HEK293 (cell line): ENCODE measurements at regions not wholly inside any gene's neighbourhood (a gene's known extent, or its start where the extent isn't known, plus 50 kb on each side); places are given as distances from the start of the nearest gene placed in this dataset.

ENCODE experiments used
- CTCF ChIA-PET: fragments of 350-600 bp; formaldehyde crosslinking; extraction: SDS; loops from one replicate; lab custom pipeline; 2021; ENCODE audit warnings: antibody characterized with exemption; lab: Yijun Ruan, JAX
- POLR2A ChIA-PET: fragments of 300-600 bp; formaldehyde crosslinking; extraction: SDS; loops from one replicate; lab custom pipeline; 2020; ENCODE audit warnings: antibody characterized with exemption, inconsistent platforms; lab: Yijun Ruan, JAX
- H3K27ac ChIP-seq: fragments of 200-500 bp; sonication (Bioruptor generic); 2 replicates; pipeline ENCODE4 v1.5.1; 2014; ENCODE audit warnings: low read depth, low read length, control low read depth, inconsistent platforms; ENCODE audit errors: extremely low read depth
- H3K36me3 ChIP-seq, 2 experiments: fragments of 200-500 bp in 1 of 2; sonication (Bioruptor generic) in 1 of 2; 1 replicate in 1 of 2; 2 replicates in 1 of 2; pipeline ENCODE4 v1.5.1; 2014 to 2017; ENCODE audit warnings: inconsistent platforms in 2 of 2, low read length in 2 of 2; ENCODE audit not compliant: control insufficient read depth in 2 of 2, insufficient read depth in 1 of 2
- H3K4me1 ChIP-seq: fragments of 200-500 bp; sonication (Bioruptor generic); 2 replicates; pipeline ENCODE4 v1.5.1; 2014; ENCODE audit warnings: mild to moderate bottlenecking, low read length, inconsistent platforms; ENCODE audit not compliant: control insufficient read depth, insufficient read depth
- H3K4me3 ChIP-seq: 2 replicates; pipeline ENCODE4 v1.5.1; 2011; ENCODE audit warnings: low read depth, mild to moderate bottlenecking, control low read depth, low read length, moderate library complexity
- H3K9me3 ChIP-seq: fragments of 200-500 bp; sonication (Bioruptor generic); 2 replicates; pipeline ENCODE4 v1.5.1; 2014; ENCODE audit warnings: low read depth, low read length, inconsistent platforms; ENCODE audit not compliant: control insufficient read depth, insufficient read depth
- GLI4 ChIP-seq: fragments of 450-650 bp; formaldehyde crosslinking; IDR thresholded peaks from 2 replicates; pipeline ENCODE4 v1.5.1; 2016; ENCODE audit warnings: missing biosample characterization, missing genetic modification characterization
- GLIS2 ChIP-seq: fragments of 450-650 bp; formaldehyde crosslinking; IDR thresholded peaks from 2 replicates; pipeline ENCODE4 v1.5.1; 2016; ENCODE audit warnings: missing biosample characterization, missing genetic modification characterization
- IKZF3 ChIP-seq: fragments of 450-650 bp; IDR thresholded peaks from 2 replicates; pipeline ENCODE4 v1.5.0; 2018; ENCODE audit warnings: missing biosample characterization, mild to moderate bottlenecking, missing genetic modification characterization, moderate library complexity
- KLF10 ChIP-seq: fragments of 450-650 bp; IDR thresholded peaks from 2 replicates; pipeline ENCODE4 v1.5.1; 2018; ENCODE audit warnings: missing biosample characterization, mild to moderate bottlenecking, missing genetic modification characterization
- KLF9 ChIP-seq: fragments of 450-650 bp; formaldehyde crosslinking; IDR thresholded peaks from 2 replicates; pipeline ENCODE4 v1.5.1; 2016; ENCODE audit warnings: missing biosample characterization, missing genetic modification characterization, low read depth
- MEIS1 ChIP-seq: sonication (generic); formaldehyde crosslinking; IDR thresholded peaks from 2 replicates; pipeline ENCODE4 v1.8.1; 2022; ENCODE audit warnings: missing genetic modification reagents, mild to moderate bottlenecking, borderline replicate concordance
- MZF1 ChIP-seq: fragments of 450-650 bp; formaldehyde crosslinking; IDR thresholded peaks from 2 replicates; pipeline ENCODE4 v1.5.1; 2017; ENCODE audit warnings: missing biosample characterization, missing genetic modification characterization, borderline replicate concordance
- ZBTB44 ChIP-seq: fragments of 450-650 bp; IDR thresholded peaks from 2 replicates; pipeline ENCODE4 v1.5.1; 2018; ENCODE audit warnings: missing biosample characterization, mild to moderate bottlenecking, missing genetic modification characterization
- ZBTB49 ChIP-seq: fragments of 450-650 bp; formaldehyde crosslinking; IDR thresholded peaks from 2 replicates; pipeline ENCODE4 v1.5.1; 2016; ENCODE audit warnings: missing biosample characterization, missing genetic modification characterization, low read depth
- ZFHX2 ChIP-seq: fragments of 450-650 bp; formaldehyde crosslinking; conservative IDR thresholded peaks from 2 replicates; pipeline ENCODE4 v1.5.1; 2016; ENCODE audit warnings: missing biosample characterization, missing genetic modification characterization
- ZFP3 ChIP-seq: fragments of 450-650 bp; formaldehyde crosslinking; IDR thresholded peaks from 2 replicates; pipeline ENCODE4 v1.5.1; 2016; ENCODE audit warnings: low read depth, missing biosample characterization, missing genetic modification characterization
- ZNF10 ChIP-seq: fragments of 450-650 bp; formaldehyde crosslinking; IDR thresholded peaks from 2 replicates; pipeline ENCODE4 v1.5.1; 2017; ENCODE audit warnings: missing biosample characterization, missing genetic modification characterization
- ZNF146 ChIP-seq: fragments of 450-650 bp; formaldehyde crosslinking; IDR thresholded peaks from 2 replicates; pipeline ENCODE4 v1.5.1; 2016; ENCODE audit warnings: missing biosample characterization, missing genetic modification characterization
- ZNF155 ChIP-seq: fragments of 450-650 bp; formaldehyde crosslinking; IDR thresholded peaks from 2 replicates; pipeline ENCODE4 v1.5.1; 2016; ENCODE audit warnings: missing biosample characterization, missing genetic modification characterization
- ZNF157 ChIP-seq: fragments of 450-650 bp; formaldehyde crosslinking; IDR thresholded peaks from 2 replicates; pipeline ENCODE4 v1.5.1; 2016; ENCODE audit warnings: missing biosample characterization, missing genetic modification characterization
- ZNF211 ChIP-seq: fragments of 450-650 bp; formaldehyde crosslinking; IDR thresholded peaks from 2 replicates; pipeline ENCODE4 v1.5.1; 2016; ENCODE audit warnings: low read depth, missing biosample characterization, missing genetic modification characterization
- ZNF24 ChIP-seq: fragments of 450-650 bp; formaldehyde crosslinking; IDR thresholded peaks from 2 replicates; pipeline ENCODE4 v1.5.1; 2016; ENCODE audit warnings: missing biosample characterization, missing genetic modification characterization
- ZNF423 ChIP-seq: fragments of 450-650 bp; formaldehyde crosslinking; IDR thresholded peaks from 2 replicates; pipeline ENCODE4 v1.5.1; 2016; ENCODE audit warnings: missing biosample characterization, missing genetic modification characterization
- ZNF548 ChIP-seq: fragments of 450-650 bp; formaldehyde crosslinking; IDR thresholded peaks from 2 replicates; pipeline ENCODE4 v1.5.1; 2016; ENCODE audit warnings: missing biosample characterization, missing genetic modification characterization
- ZNF600 ChIP-seq: fragments of 450-650 bp; formaldehyde crosslinking; IDR thresholded peaks from 2 replicates; pipeline ENCODE4 v1.5.1; 2016; ENCODE audit warnings: missing biosample characterization, missing genetic modification characterization
- ZNF610 ChIP-seq: fragments of 450-650 bp; formaldehyde crosslinking; IDR thresholded peaks from 2 replicates; pipeline ENCODE4 v1.5.1; 2016; ENCODE audit warnings: missing biosample characterization, missing genetic modification characterization, borderline replicate concordance
- ZNF692 ChIP-seq: fragments of 450-650 bp; formaldehyde crosslinking; IDR thresholded peaks from 2 replicates; pipeline ENCODE4 v1.5.1; 2016; ENCODE audit warnings: missing biosample characterization, missing genetic modification characterization
- ZNF747 ChIP-seq: fragments of 450-650 bp; formaldehyde crosslinking; IDR thresholded peaks from 2 replicates; pipeline ENCODE4 v1.5.1; 2016; ENCODE audit warnings: missing biosample characterization, missing genetic modification characterization
- ZNF776 ChIP-seq: fragments of 450-650 bp; formaldehyde crosslinking; IDR thresholded peaks from 2 replicates; pipeline ENCODE4 v1.5.0; 2017; ENCODE audit warnings: missing biosample characterization, missing genetic modification characterization, borderline replicate concordance
- ZSCAN16 ChIP-seq: fragments of 450-650 bp; formaldehyde crosslinking; IDR thresholded peaks from 2 replicates; pipeline ENCODE4 v1.5.1; 2016; ENCODE audit warnings: missing biosample characterization, missing genetic modification characterization

GRCh38 chr4:33429971-33430370 lies 2709.8 kb downstream of the PCDH7 start:
- H3K9me3 ChIP-seq, result no peaks in the 10 kb centered on the region
- no peaks in the 10 kb centered on the region for H3K4me1 ChIP-seq
- no peak overlapping the region for H3K27ac ChIP-seq
- no peaks in the 10 kb centered on the region for H3K36me3 ChIP-seq
- CTCF ChIA-PET, result no interaction called here
- no peak overlapping the region for H3K4me3 ChIP-seq
- POLR2A ChIA-PET, result no interaction called here
- no peak for TF ChIP-seq MEIS1 (CRISPR knock-in tag)
- no peak for TF ChIP-seq ZNF10 (tag by site-specific recombination)
- no peak for TF ChIP-seq ZNF610 (tag by site-specific recombination)
- no peak for TF ChIP-seq ZNF548
- TF ChIP-seq GLI4 (tag by site-specific recombination), result no peak
- TF ChIP-seq KLF10 (tag by site-specific recombination), result no peak
- TF ChIP-seq ZNF776 (tag by site-specific recombination), result no peak
- no peak for TF ChIP-seq ZNF600 (tag by site-specific recombination)
- no peak for TF ChIP-seq MZF1
- no peak for TF ChIP-seq ZBTB49 (tag by site-specific recombination)
- TF ChIP-seq ZBTB44 (tag by site-specific recombination), result no peak
- no peak for TF ChIP-seq ZNF747 (tag by site-specific recombination)
- TF ChIP-seq ZFP3 (tag by site-specific recombination), result no peak
- TF ChIP-seq ZNF423 (tag by site-specific recombination), result no peak
- TF ChIP-seq ZNF24 (tag by site-specific recombination), result no peak
- TF ChIP-seq ZNF211 (tag by site-specific recombination), result no peak
- TF ChIP-seq ZNF146 (tag by site-specific recombination), result no peak

- CTCF ChIA-PET, result no interaction called here
- POLR2A ChIA-PET, result no interaction called here
- H3K4me3 ChIP-seq, result no peak overlapping the region
- H3K27ac ChIP-seq, result no peak overlapping the region
- no peak for TF ChIP-seq ZNF157 (tag by site-specific recombination)
- no peak for TF ChIP-seq GLIS2 (tag by site-specific recombination)
- no peak for TF ChIP-seq ZSCAN16 (tag by site-specific recombination)
- TF ChIP-seq ZNF692 (tag by site-specific recombination), result no peak
- no peak for TF ChIP-seq KLF9
- TF ChIP-seq ZNF155 (tag by site-specific recombination), result no peak
- TF ChIP-seq IKZF3, result no peak
- TF ChIP-seq ZFHX2, result no peak
- H3K36me3 ChIP-seq, result no peaks in the 10 kb centered on the region
- H3K4me1 ChIP-seq, result no peaks in the 10 kb centered on the region
- no peaks in the 10 kb centered on the region for H3K9me3 ChIP-seq
Measured at GRCh38 chr4:33437406-33437805, 2717.2 kb downstream of the PCDH7 start.
